C4-2B (cell line): ENCODE measurements at regions not wholly inside any gene's neighbourhood (a gene's known extent, or its start where the extent isn't known, plus 50 kb on each side); places are given as distances from the start of the nearest gene placed in this dataset.
"Not testable (repeated sequence)": the region's sequence is repeated elsewhere in the genome, so short reads cannot be mapped to it uniquely, and the experiment has no call there.

Source experiments
- CTCF ChIP-seq: fragments of 450-650 bp; conservative IDR thresholded peaks from 2 replicates; pipeline ENCODE4 v1.5.1; 2017; ENCODE audit warnings: mild to moderate bottlenecking
- ZFX ChIP-seq: fragments of 450-650 bp; IDR thresholded peaks from 2 replicates; pipeline ENCODE4 v1.6.1; 2017

- not testable (repeated sequence) for TF ChIP-seq CTCF, ZFX
Observed at GRCh38 chr16:18201511-18201910, 135.0 kb downstream of the NPIPA8 start.
